ENCODE measurements at regions not wholly inside any gene's neighbourhood (a gene's known extent, or its start where the extent isn't known, plus 50 kb on each side); places are given as distances from the start of the nearest gene placed in this dataset.
"Not testable (repeated sequence)": the region's sequence is repeated elsewhere in the genome, so short reads cannot be mapped to it uniquely, and the experiment has no call there.

GRCh38 chr16:31983666-31984065 is 110.1 kb downstream of the ZNF267 start:
- TF ChIP-seq CTCF, POLR2A (IDR thresholded peaks at IDR 0.05): not testable (repeated sequence)
